Endodermal cell (in vitro differentiated cells): ENCODE measurements at regions not wholly inside any gene's neighbourhood (a gene's known extent, or its start where the extent isn't known, plus 50 kb on each side); places are given as distances from the start of the nearest gene placed in this dataset.

Source experiments
- DNase-seq: peaks from one replicate; pipeline ENCODE4 v3.0.0-alpha.2; 2017
- H3K27ac ChIP-seq: 2 replicates; pipeline ENCODE4 v1.5.1; 2013; ENCODE audit warnings: mild to moderate bottlenecking, low read depth, low read length, moderate library complexity
- H3K27me3 ChIP-seq: 2 replicates; pipeline ENCODE4 v1.6.1; 2013; ENCODE audit warnings: mild to moderate bottlenecking, low read length, moderate library complexity; ENCODE audit not compliant: insufficient read depth, control insufficient read depth, poor library complexity, severe bottlenecking
- H3K36me3 ChIP-seq: 2 replicates; pipeline ENCODE4 v1.7.0; 2013; ENCODE audit warnings: mild to moderate bottlenecking, low read length, moderate library complexity; ENCODE audit not compliant: control insufficient read depth, insufficient read depth
- H3K4me1 ChIP-seq: one replicate; pipeline ENCODE4 v1.7.0; 2013; ENCODE audit warnings: low read length; ENCODE audit not compliant: control insufficient read depth, insufficient read depth
- H3K4me3 ChIP-seq: 2 replicates; pipeline ENCODE4 v1.5.1; 2013; ENCODE audit warnings: mild to moderate bottlenecking, low read length, moderate library complexity
- H3K9ac ChIP-seq: 2 replicates; pipeline ENCODE4 v1.6.1; 2013; ENCODE audit warnings: mild to moderate bottlenecking, low read length, moderate library complexity; ENCODE audit not compliant: poor library complexity, severe bottlenecking; ENCODE audit errors: extremely low read depth
- H3K9me3 ChIP-seq: 2 replicates; pipeline ENCODE4 v1.6.1; 2013; ENCODE audit warnings: mild to moderate bottlenecking, low read length, moderate library complexity; ENCODE audit not compliant: control insufficient read depth
- H3K27ac Mint-ChIP-seq: 2 replicates; pipeline ENCODE4 v1.8.0; 2020; ENCODE audit warnings: mixed read lengths
- H3K27me3 Mint-ChIP-seq: 2 replicates; pipeline ENCODE4 v1.8.0; 2021; ENCODE audit warnings: mild to moderate bottlenecking, mixed read lengths; ENCODE audit not compliant: insufficient read depth
- H3K36me3 Mint-ChIP-seq: 2 replicates; pipeline ENCODE4 v1.8.0; 2020; ENCODE audit warnings: low read depth, mixed read lengths
- H3K4me1 Mint-ChIP-seq: 2 replicates; pipeline ENCODE4 v1.8.0; 2020; ENCODE audit warnings: mixed read lengths
- H3K4me3 Mint-ChIP-seq: 2 replicates; pipeline ENCODE4 v1.8.0; 2020; ENCODE audit warnings: mild to moderate bottlenecking, moderate library complexity, mixed read lengths
- H3K9me3 Mint-ChIP-seq: 2 replicates; pipeline ENCODE4 v1.8.0; 2020; ENCODE audit warnings: mild to moderate bottlenecking, mixed read lengths
- WGBS, 2 experiments: methylation state at CpG; one replicate each; pipeline versions ENCODE4 v1.1.5 to v1.1.7; 2013; ENCODE audit warnings: missing lambda C conversion rate in 2 of 2, mixed read lengths in 1 of 2; ENCODE audit not compliant: insufficient coverage in 1 of 2, insufficient read length in 1 of 2; 5-methylcytosine and 5-hydroxymethylcytosine counted together
- TF ChIP-seq, protein P1 (sequence below): fragments of 200-600 bp; sonication (generic); conservative IDR thresholded peaks from 2 replicates; pipeline ENCODE4 v1.5.0; 2021; ENCODE audit warnings: antibody characterized with exemption, mild to moderate bottlenecking

DNA sequence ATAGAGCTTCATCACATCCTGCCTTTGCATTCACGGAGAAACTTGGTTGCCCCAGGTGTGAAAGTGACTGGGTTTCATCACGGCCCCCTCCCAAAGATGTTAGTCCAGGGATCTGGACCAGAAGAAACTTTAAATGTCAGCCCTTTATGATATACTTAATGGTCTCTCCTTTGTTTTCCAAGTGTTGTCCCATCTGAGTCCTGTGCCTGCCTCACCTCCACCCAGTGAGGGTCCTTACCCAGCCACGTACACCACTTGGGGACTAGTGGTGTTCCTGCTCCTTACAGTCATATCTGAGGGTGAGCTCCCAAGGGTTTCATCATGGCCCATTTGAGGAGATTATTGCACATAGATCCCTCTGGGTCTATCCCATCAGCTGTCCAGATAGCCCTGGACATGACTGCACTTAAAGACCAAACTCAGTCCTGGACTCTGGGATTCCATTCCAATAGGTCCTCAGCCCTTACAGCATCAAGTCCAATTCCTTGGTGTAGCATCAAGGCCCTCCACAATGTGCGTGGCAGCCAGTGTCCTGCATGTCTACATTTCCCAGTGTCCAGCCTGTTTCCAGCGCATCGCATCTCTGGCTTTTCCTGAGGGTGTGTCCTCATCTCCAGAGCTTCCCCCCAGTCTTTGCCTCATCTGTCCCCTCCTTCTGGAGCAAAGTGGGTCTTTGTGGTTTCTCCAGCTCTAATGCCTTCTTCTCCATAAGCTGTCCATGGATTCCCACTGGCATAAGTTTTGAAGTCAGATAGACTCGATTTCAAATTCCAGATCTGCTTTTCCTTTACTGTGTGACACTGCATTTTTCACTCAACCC lies 351.6 kb downstream of the MYCN start:
- Mint-ChIP-seq H3K27ac (no peak overlapping the region), H3K36me3 (no peaks in the 10 kb centered on the region), H3K4me1 (no peaks in the 10 kb centered on the region), H3K4me3 (no peak overlapping the region), H3K9me3 (no peaks in the 10 kb centered on the region), H3K27me3 (peaks cover 2% of the 10 kb centered on the region)
- WGBS, 2 experiments, result 89 to 94% methylated on average over 4 to 7 of the region's 7 CpGs
- Histone ChIP-seq H3K27ac (no peak overlapping the region), H3K9ac (no peak overlapping the region), H3K27me3 (no peaks in the 10 kb centered on the region), H3K9me3 (no peaks in the 10 kb centered on the region), H3K4me3 (no peak overlapping the region), H3K4me1 (no peaks in the 10 kb centered on the region), H3K36me3 (no peaks in the 10 kb centered on the region)
- no peak for DNase-seq
- TF ChIP-seq, protein P1, sequence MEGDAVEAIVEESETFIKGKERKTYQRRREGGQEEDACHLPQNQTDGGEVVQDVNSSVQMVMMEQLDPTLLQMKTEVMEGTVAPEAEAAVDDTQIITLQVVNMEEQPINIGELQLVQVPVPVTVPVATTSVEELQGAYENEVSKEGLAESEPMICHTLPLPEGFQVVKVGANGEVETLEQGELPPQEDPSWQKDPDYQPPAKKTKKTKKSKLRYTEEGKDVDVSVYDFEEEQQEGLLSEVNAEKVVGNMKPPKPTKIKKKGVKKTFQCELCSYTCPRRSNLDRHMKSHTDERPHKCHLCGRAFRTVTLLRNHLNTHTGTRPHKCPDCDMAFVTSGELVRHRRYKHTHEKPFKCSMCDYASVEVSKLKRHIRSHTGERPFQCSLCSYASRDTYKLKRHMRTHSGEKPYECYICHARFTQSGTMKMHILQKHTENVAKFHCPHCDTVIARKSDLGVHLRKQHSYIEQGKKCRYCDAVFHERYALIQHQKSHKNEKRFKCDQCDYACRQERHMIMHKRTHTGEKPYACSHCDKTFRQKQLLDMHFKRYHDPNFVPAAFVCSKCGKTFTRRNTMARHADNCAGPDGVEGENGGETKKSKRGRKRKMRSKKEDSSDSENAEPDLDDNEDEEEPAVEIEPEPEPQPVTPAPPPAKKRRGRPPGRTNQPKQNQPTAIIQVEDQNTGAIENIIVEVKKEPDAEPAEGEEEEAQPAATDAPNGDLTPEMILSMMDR, result no peak

DNA sequence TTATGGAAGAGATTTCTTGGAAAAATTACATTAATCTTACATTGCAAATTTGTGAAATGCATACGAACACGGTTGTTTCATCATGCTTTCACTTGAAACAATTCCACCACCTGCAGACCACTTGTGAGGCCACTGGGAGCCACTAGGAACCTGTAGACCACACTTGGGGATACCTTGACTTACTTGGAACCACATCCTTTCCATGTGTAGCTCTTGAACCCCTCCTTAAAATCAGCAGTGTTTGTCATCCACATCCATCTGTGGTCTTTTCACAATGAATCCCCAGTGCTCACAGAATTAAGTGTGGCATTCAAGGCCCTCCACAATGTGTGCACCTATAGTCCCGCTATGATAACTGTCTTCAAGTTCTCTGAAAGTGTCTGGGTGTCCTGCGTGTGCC lies 350.9 kb downstream of the MYCN start:
- H3K27ac ChIP-seq, result no peak overlapping the region
- H3K36me3 ChIP-seq, result no peaks in the 10 kb centered on the region
- DNase-seq, result no peak
- no peaks in the 10 kb centered on the region for H3K27me3 ChIP-seq
- H3K9me3 ChIP-seq, result no peaks in the 10 kb centered on the region
- H3K36me3 Mint-ChIP-seq, result no peaks in the 10 kb centered on the region
- H3K4me1 Mint-ChIP-seq, result no peaks in the 10 kb centered on the region
- no peak overlapping the region for H3K27ac Mint-ChIP-seq
- no peak overlapping the region for H3K9ac ChIP-seq
- no peak overlapping the region for H3K4me3 ChIP-seq
- TF ChIP-seq, protein P1, result no peak
- WGBS, 2 experiments, result 96 to 97% methylated on average over 4 of the region's 4 CpGs
- H3K27me3 Mint-ChIP-seq, result peaks cover 2% of the 10 kb centered on the region
- no peaks in the 10 kb centered on the region for H3K9me3 Mint-ChIP-seq
- H3K4me3 Mint-ChIP-seq, result no peak overlapping the region
- no peaks in the 10 kb centered on the region for H3K4me1 ChIP-seq

- Histone ChIP-seq H3K27me3 (no peaks in the 10 kb centered on the region), H3K27ac (no peak overlapping the region), H3K4me3 (no peak overlapping the region), H3K36me3 (no peaks in the 10 kb centered on the region), H3K9ac (no peak overlapping the region), H3K9me3 (no peaks in the 10 kb centered on the region), H3K4me1 (no peaks in the 10 kb centered on the region)
- Mint-ChIP-seq H3K27me3 (peaks cover 2% of the 10 kb centered on the region), H3K27ac (no peak overlapping the region), H3K9me3 (no peaks in the 10 kb centered on the region), H3K4me1 (no peaks in the 10 kb centered on the region), H3K36me3 (no peaks in the 10 kb centered on the region), H3K4me3 (no peak overlapping the region)
- 85 to 87% methylated on average over 3 to 7 of the region's 8 CpGs for WGBS, 2 experiments
- TF ChIP-seq, protein P1, result no peak
- no peak for DNase-seq
Observed at GRCh38 chr2:16290311-16291020, 350.1 kb downstream of the MYCN start.
